GM23338 (cell line): ENCODE measurements at regions not wholly inside any gene's neighbourhood (a gene's known extent, or its start where the extent isn't known, plus 50 kb on each side); places are given as distances from the start of the nearest gene placed in this dataset.

ENCODE experiments used
- ATAC-seq: fragments of 200-7000 bp; cut with Tn5 transposase; 3 replicates; pipeline ENCODE4 v1.9.1; 2020
- DNase-seq: peaks from one replicate; pipeline ENCODE4 v3.0.0-alpha.2; 2015; ENCODE audit warnings: low spot score
- H2AFZ ChIP-seq: fragments of 200-600 bp; sonication (generic); 2 replicates; pipeline ENCODE4 v1.8.0; 2016; ENCODE audit warnings: antibody characterized with exemption, mild to moderate bottlenecking, moderate library complexity
- H3F3A ChIP-seq: fragments of 200-600 bp; sonication (generic); replicated peaks from 2 replicates; pipeline ENCODE4 v1.8.0; 2017; ENCODE audit warnings: antibody characterized with exemption, mixed run types, low read depth
- H3K27ac ChIP-seq: fragments of 200-600 bp; sonication (generic); 2 replicates; pipeline ENCODE4 v1.6.1; 2016; ENCODE audit warnings: low read depth
- H3K27me3 ChIP-seq: fragments of 200-600 bp; sonication (generic); 2 replicates; pipeline ENCODE4 v1.8.0; 2016; ENCODE audit warnings: mild to moderate bottlenecking, mixed run types, moderate library complexity; ENCODE audit not compliant: insufficient read depth
- H3K36me3 ChIP-seq: fragments of 200-600 bp; sonication (generic); 2 replicates; pipeline ENCODE4 v1.8.0; 2016; ENCODE audit warnings: mild to moderate bottlenecking; ENCODE audit not compliant: insufficient read depth
- H3K4me1 ChIP-seq: fragments of 200-600 bp; sonication (generic); 2 replicates; pipeline ENCODE4 v1.8.0; 2016; ENCODE audit warnings: mild to moderate bottlenecking, moderate library complexity; ENCODE audit not compliant: insufficient read depth
- H3K4me2 ChIP-seq: fragments of 200-600 bp; sonication (generic); 2 replicates; pipeline ENCODE4 v1.7.1; 2017; ENCODE audit warnings: mixed run types
- H3K4me3 ChIP-seq: fragments of 200-600 bp; sonication (generic); 2 replicates; pipeline ENCODE4 v1.6.1; 2016; ENCODE audit warnings: mixed run types
- H3K79me2 ChIP-seq: fragments of 200-600 bp; sonication (generic); replicated peaks from 2 replicates; pipeline ENCODE4 v1.8.0; 2017; ENCODE audit warnings: mild to moderate bottlenecking; ENCODE audit not compliant: insufficient read depth
- H3K9me2 ChIP-seq: fragments of 200-600 bp; sonication (generic); 2 replicates; pipeline ENCODE4 v1.8.0; 2017; ENCODE audit not compliant: insufficient read depth
- H4K20me1 ChIP-seq: fragments of 200-600 bp; sonication (generic); replicated peaks from 2 replicates; pipeline ENCODE4 v1.8.0; 2017; ENCODE audit warnings: mild to moderate bottlenecking; ENCODE audit not compliant: insufficient read depth
- H3K27ac Mint-ChIP-seq: 2 replicates; pipeline ENCODE4 v1.8.0; 2020; ENCODE audit warnings: inconsistent platforms, mild to moderate bottlenecking, moderate library complexity, mixed read lengths
- H3K27me3 Mint-ChIP-seq: 3 replicates; pipeline ENCODE4 v1.8.0; 2022; ENCODE audit warnings: low read depth, mild to moderate bottlenecking, moderate library complexity, mixed read lengths, inconsistent platforms; ENCODE audit not compliant: insufficient read depth, poor library complexity
- H3K36me3 Mint-ChIP-seq: 3 replicates; pipeline ENCODE4 v1.8.0; 2021; ENCODE audit warnings: low read depth, mild to moderate bottlenecking, inconsistent platforms, moderate library complexity, mixed read lengths
- H3K4me1 Mint-ChIP-seq: 3 replicates; pipeline ENCODE4 v1.8.0; 2020; ENCODE audit warnings: mild to moderate bottlenecking, inconsistent platforms, mixed read lengths
- H3K4me3 Mint-ChIP-seq: 3 replicates; pipeline ENCODE4 v1.8.0; 2021; ENCODE audit warnings: moderate library complexity, mild to moderate bottlenecking, inconsistent platforms, mixed read lengths
- H3K9me3 Mint-ChIP-seq: 3 replicates; pipeline ENCODE4 v1.8.0; 2020; ENCODE audit warnings: moderate library complexity, mild to moderate bottlenecking, inconsistent platforms, mixed read lengths
- CREB1 ChIP-seq: fragments of 250-450 bp; sonication (Bioruptor Pico); IDR thresholded peaks from 2 replicates; pipeline ENCODE4 v1.5.0; 2020; ENCODE audit warnings: low read depth, mild to moderate bottlenecking, moderate library complexity
- CTCF ChIP-seq, 2 experiments: fragments of 200-600 bp in 1 of 2; sonication (generic) in 1 of 2; conservative IDR thresholded peaks; 2 replicates each; pipeline versions ENCODE4 v1.5.1 to v1.6.1; 2016 to 2017; ENCODE audit warnings: antibody characterized with exemption in 2 of 2, low read depth in 2 of 2, mild to moderate bottlenecking in 2 of 2, moderate library complexity in 1 of 2
- ETS1 ChIP-seq: IDR thresholded peaks from 2 replicates; pipeline ENCODE4 v1.6.1; 2016; ENCODE audit warnings: antibody characterized with exemption
- EZH2 ChIP-seq: fragments of 200-600 bp; sonication (generic); IDR thresholded peaks from one replicate; pipeline ENCODE4 v1.8.0; 2017; ENCODE audit warnings: antibody characterized with exemption, mild to moderate bottlenecking, low read depth; ENCODE audit not compliant: unreplicated experiment
- EZH2phosphoT487 ChIP-seq: fragments of 200-600 bp; sonication (generic); IDR thresholded peaks from one replicate; pipeline ENCODE4 v1.8.1; 2018; ENCODE audit warnings: antibody characterized with exemption; ENCODE audit not compliant: unreplicated experiment
- JUNB ChIP-seq: IDR thresholded peaks from one replicate; pipeline ENCODE4 v1.6.1; 2016; ENCODE audit warnings: antibody characterized with exemption; ENCODE audit not compliant: unreplicated experiment
- NANOG ChIP-seq: IDR thresholded peaks from 2 replicates; pipeline ENCODE4 v1.6.1; 2016; ENCODE audit warnings: antibody characterized with exemption, borderline replicate concordance
- POLR2AphosphoS5 ChIP-seq: IDR thresholded peaks from 2 replicates; pipeline ENCODE4 v1.6.1; 2016; ENCODE audit warnings: antibody characterized with exemption, low read depth
- STAT1 ChIP-seq: IDR thresholded peaks from one replicate; pipeline ENCODE4 v1.6.1; 2016; ENCODE audit warnings: antibody characterized with exemption; ENCODE audit not compliant: unreplicated experiment
- ZNF114 ChIP-seq: fragments of 250-450 bp; sonication (Bioruptor Pico); IDR thresholded peaks from 2 replicates; pipeline ENCODE4 v1.5.0; 2020; ENCODE audit warnings: mild to moderate bottlenecking, moderate library complexity
- ZNF331 ChIP-seq: fragments of 250-450 bp; sonication (Bioruptor Pico); IDR thresholded peaks from 2 replicates; pipeline ENCODE4 v1.5.0; 2020; ENCODE audit warnings: low read depth, mild to moderate bottlenecking, moderate library complexity
- ZNF462 ChIP-seq: fragments of 250-450 bp; sonication (Bioruptor Pico); IDR thresholded peaks from 2 replicates; pipeline ENCODE4 v1.5.0; 2020; ENCODE audit warnings: mild to moderate bottlenecking, moderate library complexity
- TF ChIP-seq, protein P1 (sequence below): IDR thresholded peaks from one replicate; pipeline ENCODE4 v1.6.1; 2018; ENCODE audit warnings: antibody characterized with exemption; ENCODE audit not compliant: unreplicated experiment

DNA sequence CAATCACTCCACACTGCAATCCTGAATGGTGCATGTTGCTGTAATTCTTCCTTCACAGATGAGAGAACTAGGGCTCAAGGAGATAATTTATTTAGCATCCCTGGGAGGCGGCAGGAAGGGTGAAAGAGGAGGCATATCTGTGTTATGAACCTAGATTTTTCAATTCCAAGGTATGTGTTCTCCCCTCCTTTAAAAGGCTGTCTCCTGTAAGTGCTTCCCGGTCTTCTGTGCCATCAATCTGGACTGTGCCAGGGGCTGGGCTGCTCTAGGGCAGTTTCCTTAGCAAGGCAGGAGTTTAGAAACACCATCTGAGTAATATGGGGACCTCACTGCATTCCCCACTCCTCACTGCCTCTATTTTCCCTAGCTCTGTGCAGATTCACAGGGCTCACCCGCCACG lies 185.0 kb downstream of the RFC3 start:
- Histone ChIP-seq H4K20me1 (no peaks in the 10 kb centered on the region), H3K27me3 (no peaks in the 10 kb centered on the region), H3K4me1 (no peaks in the 10 kb centered on the region), H3K79me2 (no peaks in the 10 kb centered on the region), H3K9me2 (no peaks in the 10 kb centered on the region), H3K36me3 (no peaks in the 10 kb centered on the region), H3F3A (no peaks in the 10 kb centered on the region), H3K4me3 (no peak overlapping the region), H2AFZ (no peak overlapping the region), H3K4me2 (no peak overlapping the region), H3K27ac (no peak overlapping the region)
- TF ChIP-seq CTCF (conservative IDR thresholded peaks at IDR 0.05; ENCODE audit: low read depth in 2 of 2) (no peak), ZNF462 (CRISPR knock-in tag) (no peak), ZNF331 (CRISPR knock-in tag) (no peak), EZH2phosphoT487 (no peak), ZNF114 (CRISPR knock-in tag) (no peak), ETS1 (no peak), POLR2AphosphoS5 (no peak), CREB1 (CRISPR knock-in tag) (no peak), NANOG (no peak), EZH2 (no peak), JUNB (no peak), STAT1 (no peak)
- TF ChIP-seq, protein P1, sequence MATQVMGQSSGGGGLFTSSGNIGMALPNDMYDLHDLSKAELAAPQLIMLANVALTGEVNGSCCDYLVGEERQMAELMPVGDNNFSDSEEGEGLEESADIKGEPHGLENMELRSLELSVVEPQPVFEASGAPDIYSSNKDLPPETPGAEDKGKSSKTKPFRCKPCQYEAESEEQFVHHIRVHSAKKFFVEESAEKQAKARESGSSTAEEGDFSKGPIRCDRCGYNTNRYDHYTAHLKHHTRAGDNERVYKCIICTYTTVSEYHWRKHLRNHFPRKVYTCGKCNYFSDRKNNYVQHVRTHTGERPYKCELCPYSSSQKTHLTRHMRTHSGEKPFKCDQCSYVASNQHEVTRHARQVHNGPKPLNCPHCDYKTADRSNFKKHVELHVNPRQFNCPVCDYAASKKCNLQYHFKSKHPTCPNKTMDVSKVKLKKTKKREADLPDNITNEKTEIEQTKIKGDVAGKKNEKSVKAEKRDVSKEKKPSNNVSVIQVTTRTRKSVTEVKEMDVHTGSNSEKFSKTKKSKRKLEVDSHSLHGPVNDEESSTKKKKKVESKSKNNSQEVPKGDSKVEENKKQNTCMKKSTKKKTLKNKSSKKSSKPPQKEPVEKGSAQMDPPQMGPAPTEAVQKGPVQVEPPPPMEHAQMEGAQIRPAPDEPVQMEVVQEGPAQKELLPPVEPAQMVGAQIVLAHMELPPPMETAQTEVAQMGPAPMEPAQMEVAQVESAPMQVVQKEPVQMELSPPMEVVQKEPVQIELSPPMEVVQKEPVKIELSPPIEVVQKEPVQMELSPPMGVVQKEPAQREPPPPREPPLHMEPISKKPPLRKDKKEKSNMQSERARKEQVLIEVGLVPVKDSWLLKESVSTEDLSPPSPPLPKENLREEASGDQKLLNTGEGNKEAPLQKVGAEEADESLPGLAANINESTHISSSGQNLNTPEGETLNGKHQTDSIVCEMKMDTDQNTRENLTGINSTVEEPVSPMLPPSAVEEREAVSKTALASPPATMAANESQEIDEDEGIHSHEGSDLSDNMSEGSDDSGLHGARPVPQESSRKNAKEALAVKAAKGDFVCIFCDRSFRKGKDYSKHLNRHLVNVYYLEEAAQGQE = no peak
- no peak overlapping the region for H3K4me3 Mint-ChIP-seq
- H3K27ac Mint-ChIP-seq = no peak overlapping the region
- peaks cover 2% of the 10 kb centered on the region; the same call in 1 of the 3 replicates for H3K4me1 Mint-ChIP-seq
- no peaks in the 10 kb centered on the region for H3K36me3 Mint-ChIP-seq
- DNase-seq (no peak), ATAC-seq (no peak)
- H3K9me3 Mint-ChIP-seq = no peaks in the 10 kb centered on the region
- no peaks in the 10 kb centered on the region for H3K27me3 Mint-ChIP-seq
